ENCODE measurements at regions not wholly inside any gene's neighbourhood (a gene's known extent, or its start where the extent isn't known, plus 50 kb on each side); places are given as distances from the start of the nearest gene placed in this dataset.
"Not testable (repeated sequence)": the region's sequence is repeated elsewhere in the genome, so short reads cannot be mapped to it uniquely, and the experiment has no call there.

GRCh38 chr9:97215127-97215526, 92.3 kb upstream of the CCDC180 start:
- not testable (repeated sequence) for H3K9me3 Mint-ChIP-seq; H3K4me3 Mint-ChIP-seq; H3K27ac Mint-ChIP-seq; DNase-seq (ENCODE audit: low spot score); H3K36me3 Mint-ChIP-seq (ENCODE audit: low read depth); H3K4me1 Mint-ChIP-seq (ENCODE audit: low read depth)
- peaks cover 39% of the 10 kb centered on the region for H3K27me3 Mint-ChIP-seq (ENCODE audit: low read depth)

GRCh38 chr9:97214556-97214955, 92.9 kb upstream of the CCDC180 start:
- peaks cover 33% of the 10 kb centered on the region for H3K27me3 Mint-ChIP-seq (ENCODE audit: low read depth)
- H3K9me3 Mint-ChIP-seq, H3K27ac Mint-ChIP-seq: not testable (repeated sequence)

GRCh38 chr9:97199683-97200082, 107.8 kb upstream of the CCDC180 start:
- not testable (repeated sequence) for H3K36me3 Mint-ChIP-seq (ENCODE audit: low read depth); H3K4me1 Mint-ChIP-seq (ENCODE audit: low read depth); H3K27me3 Mint-ChIP-seq (ENCODE audit: low read depth)

More at GRCh38 chr9:97214556-97214955, 92.9 kb upstream of the CCDC180 start:
- not testable (repeated sequence) for DNase-seq (ENCODE audit: low spot score); H3K4me1 Mint-ChIP-seq (ENCODE audit: low read depth); H3K4me3 Mint-ChIP-seq; H3K36me3 Mint-ChIP-seq (ENCODE audit: low read depth)

GRCh38 chr9:97193767-97194166, 113.7 kb upstream of the CCDC180 start:
- H3K4me1 Mint-ChIP-seq (ENCODE audit: low read depth); H3K4me3 Mint-ChIP-seq; H3K36me3 Mint-ChIP-seq (ENCODE audit: low read depth); H3K9me3 Mint-ChIP-seq; H3K27me3 Mint-ChIP-seq (ENCODE audit: low read depth); H3K27ac Mint-ChIP-seq; DNase-seq (ENCODE audit: low spot score): not testable (repeated sequence)

More at GRCh38 chr9:97199683-97200082, 107.8 kb upstream of the CCDC180 start:
- H3K4me3 Mint-ChIP-seq; H3K9me3 Mint-ChIP-seq; DNase-seq (ENCODE audit: low spot score); H3K27ac Mint-ChIP-seq: not testable (repeated sequence)

- Mint-ChIP-seq H3K27ac (no peak overlapping the region), H3K9me3 (peaks cover 8% of the 10 kb centered on the region)
- DNase-seq (ENCODE audit: low spot score): no peak
Observed at GRCh38 chr9:97188545-97188944, 118.9 kb upstream of the CCDC180 start.

DNA sequence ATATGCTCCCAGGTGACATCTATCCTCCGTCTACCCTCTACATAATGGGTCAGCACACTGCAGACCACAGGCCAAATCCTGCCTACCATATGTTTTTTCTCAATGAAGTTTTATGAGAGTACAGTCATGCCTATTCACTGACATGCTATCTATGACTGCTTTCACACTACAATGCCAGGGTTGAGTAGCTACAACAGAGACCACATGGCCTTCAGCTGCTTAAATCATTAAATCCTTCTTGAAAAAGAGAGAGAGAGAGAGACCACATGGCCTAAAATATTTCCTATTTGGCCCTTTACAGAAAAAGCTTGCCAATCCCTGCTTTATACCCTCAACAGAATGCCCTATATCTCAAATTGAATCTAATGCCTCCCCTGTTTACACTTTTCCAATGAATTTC, 119.8 kb upstream of the CCDC180 start:
- not testable (repeated sequence) for H3K4me1 Mint-ChIP-seq (ENCODE audit: low read depth); H3K4me3 Mint-ChIP-seq; H3K9me3 Mint-ChIP-seq

More at GRCh38 chr9:97188545-97188944, 118.9 kb upstream of the CCDC180 start:
- H3K4me3 Mint-ChIP-seq: no peak overlapping the region
- H3K27me3 Mint-ChIP-seq (ENCODE audit: low read depth): peaks cover 11% of the 10 kb centered on the region
- H3K4me1 Mint-ChIP-seq (ENCODE audit: low read depth): no peaks in the 10 kb centered on the region
- no peaks in the 10 kb centered on the region for H3K36me3 Mint-ChIP-seq (ENCODE audit: low read depth)

DNA sequence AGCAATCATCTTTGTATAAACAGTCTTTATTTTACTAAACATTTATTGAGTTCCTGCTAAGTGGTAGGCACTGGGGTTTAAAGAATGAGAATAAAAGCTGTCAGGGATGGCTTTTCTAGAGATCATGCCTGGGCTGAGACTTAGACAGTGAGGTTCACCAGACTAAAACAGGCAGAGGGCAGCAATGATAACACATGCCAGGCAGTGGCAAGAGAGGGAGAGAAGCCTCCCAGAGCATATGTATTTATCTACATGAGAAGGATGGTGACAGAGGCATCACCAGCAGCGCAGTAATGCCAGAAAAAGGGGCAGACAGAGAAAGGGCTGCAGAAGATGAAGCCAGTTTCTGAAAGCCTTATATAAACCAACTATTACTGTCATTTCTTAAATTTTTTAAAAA, 121.0 kb upstream of the CCDC180 start:
- Mint-ChIP-seq H3K36me3 (ENCODE audit: low read depth) (no peaks in the 10 kb centered on the region), H3K27me3 (ENCODE audit: low read depth) (peaks cover 14% of the 10 kb centered on the region), H3K4me3 (no peak overlapping the region), H3K4me1 (ENCODE audit: low read depth) (no peaks in the 10 kb centered on the region), H3K9me3 (no peaks in the 10 kb centered on the region), H3K27ac (no peak overlapping the region)
- no peak for DNase-seq (ENCODE audit: low spot score)

More for the DNA sequence above, 119.8 kb upstream of the CCDC180 start:
- not testable (repeated sequence) for DNase-seq (ENCODE audit: low spot score); H3K36me3 Mint-ChIP-seq (ENCODE audit: low read depth); H3K27ac Mint-ChIP-seq
- H3K27me3 Mint-ChIP-seq (ENCODE audit: low read depth): peaks cover 15% of the 10 kb centered on the region

- not testable (repeated sequence) for DNase-seq (ENCODE audit: low spot score); H3K27ac Mint-ChIP-seq; H3K36me3 Mint-ChIP-seq (ENCODE audit: low read depth); H3K4me3 Mint-ChIP-seq; H3K9me3 Mint-ChIP-seq; H3K4me1 Mint-ChIP-seq (ENCODE audit: low read depth)
- peaks cover 28% of the 10 kb centered on the region for H3K27me3 Mint-ChIP-seq (ENCODE audit: low read depth)
Observed at GRCh38 chr9:97182532-97182931, 124.9 kb upstream of the CCDC180 start.

DNA sequence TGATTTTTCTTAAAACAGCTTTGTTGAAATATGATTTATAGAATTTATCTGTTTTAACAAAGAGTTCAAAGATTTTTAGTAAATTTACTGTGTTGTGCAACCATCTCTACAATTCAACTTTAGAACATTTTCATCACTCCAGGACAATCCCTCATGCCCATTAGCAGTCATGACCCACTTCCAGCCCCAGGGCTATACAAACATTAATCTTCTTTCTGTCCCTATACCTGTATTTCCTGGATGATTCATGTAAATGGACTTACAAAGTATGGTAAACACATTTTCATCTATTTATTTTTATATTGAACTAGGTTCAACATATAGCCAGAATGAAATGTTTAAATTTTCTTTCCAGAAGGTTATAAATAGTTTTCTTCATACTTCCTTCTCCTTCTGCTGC, 127.8 kb upstream of the CCDC180 start:
- Mint-ChIP-seq H3K4me1 (ENCODE audit: low read depth) (no peaks in the 10 kb centered on the region), H3K9me3 (no peaks in the 10 kb centered on the region), H3K27me3 (ENCODE audit: low read depth) (peaks cover 25% of the 10 kb centered on the region), H3K27ac (no peak overlapping the region), H3K36me3 (ENCODE audit: low read depth) (no peaks in the 10 kb centered on the region), H3K4me3 (no peak overlapping the region)
- no peak for DNase-seq (ENCODE audit: low spot score)

GRCh38 chr9:97176206-97176605, 131.3 kb upstream of the CCDC180 start:
- peaks cover 2% of the 10 kb centered on the region for H3K36me3 Mint-ChIP-seq (ENCODE audit: low read depth)

GRCh38 chr9:97168174-97168573, 129.2 kb upstream of the CTSV start:
- peaks cover 15% of the 10 kb centered on the region for H3K4me1 Mint-ChIP-seq (ENCODE audit: low read depth)
- not testable (repeated sequence) for H3K36me3 Mint-ChIP-seq (ENCODE audit: low read depth); H3K9me3 Mint-ChIP-seq; H3K27ac Mint-ChIP-seq; H3K4me3 Mint-ChIP-seq; DNase-seq (ENCODE audit: low spot score); H3K27me3 Mint-ChIP-seq (ENCODE audit: low read depth)

More at GRCh38 chr9:97176206-97176605, 131.3 kb upstream of the CCDC180 start:
- Mint-ChIP-seq H3K9me3 (peaks cover 4% of the 10 kb centered on the region), H3K4me1 (ENCODE audit: low read depth) (no peaks in the 10 kb centered on the region), H3K27me3 (ENCODE audit: low read depth) (peaks cover 14% of the 10 kb centered on the region), H3K27ac (no peak overlapping the region), H3K4me3 (no peak overlapping the region)
- DNase-seq (ENCODE audit: low spot score): no peak

DNA sequence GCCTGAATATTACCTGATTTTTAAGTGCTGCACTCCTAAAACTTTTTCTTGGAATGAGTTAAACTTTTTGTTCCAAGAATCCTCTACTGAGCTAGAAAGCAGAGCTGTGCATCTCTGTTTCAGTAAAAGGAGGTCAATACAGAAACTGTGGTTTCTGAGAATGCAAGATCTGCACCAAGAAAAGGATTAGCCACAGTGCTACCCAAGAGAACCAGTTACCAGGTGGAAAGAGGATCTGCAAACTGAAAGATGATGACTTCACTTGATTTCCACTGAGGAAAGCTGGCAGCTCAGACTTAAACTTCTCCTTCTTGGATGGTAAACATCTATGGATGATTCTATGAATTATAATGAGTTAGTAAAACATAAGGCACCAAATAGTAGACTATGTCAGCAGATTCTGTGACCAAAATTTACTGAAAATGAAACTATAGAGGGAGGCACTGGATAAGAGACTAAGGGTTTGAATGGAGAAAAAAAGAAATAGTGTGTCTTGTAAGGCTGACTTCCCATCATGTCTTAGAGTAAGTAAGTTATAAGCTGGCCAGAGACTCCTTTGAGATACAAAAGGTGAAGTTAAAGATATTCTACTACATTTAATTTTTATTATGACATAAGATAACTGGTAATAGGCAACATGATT, 127.7 kb upstream of the CTSV start:
- H3K4me3 Mint-ChIP-seq: peak overlapping the region; percentile 61
- not testable (repeated sequence) for H3K9me3 Mint-ChIP-seq; DNase-seq (ENCODE audit: low spot score); H3K36me3 Mint-ChIP-seq (ENCODE audit: low read depth); H3K27me3 Mint-ChIP-seq (ENCODE audit: low read depth)
- peak overlapping the region; percentile 74 for H3K27ac Mint-ChIP-seq
- H3K4me1 Mint-ChIP-seq (ENCODE audit: low read depth): peaks cover 15% of the 10 kb centered on the region

- H3K27ac Mint-ChIP-seq: no peak overlapping the region
- no peaks in the 10 kb centered on the region for H3K27me3 Mint-ChIP-seq (ENCODE audit: low read depth)
- no peak for DNase-seq (ENCODE audit: low spot score)
- no peaks in the 10 kb centered on the region for H3K9me3 Mint-ChIP-seq
- no peaks in the 10 kb centered on the region for H3K4me1 Mint-ChIP-seq (ENCODE audit: low read depth)
- H3K4me3 Mint-ChIP-seq: no peak overlapping the region
- no peaks in the 10 kb centered on the region for H3K36me3 Mint-ChIP-seq (ENCODE audit: low read depth)
Observed at GRCh38 chr9:97160255-97160654, 121.3 kb upstream of the CTSV start.

DNA sequence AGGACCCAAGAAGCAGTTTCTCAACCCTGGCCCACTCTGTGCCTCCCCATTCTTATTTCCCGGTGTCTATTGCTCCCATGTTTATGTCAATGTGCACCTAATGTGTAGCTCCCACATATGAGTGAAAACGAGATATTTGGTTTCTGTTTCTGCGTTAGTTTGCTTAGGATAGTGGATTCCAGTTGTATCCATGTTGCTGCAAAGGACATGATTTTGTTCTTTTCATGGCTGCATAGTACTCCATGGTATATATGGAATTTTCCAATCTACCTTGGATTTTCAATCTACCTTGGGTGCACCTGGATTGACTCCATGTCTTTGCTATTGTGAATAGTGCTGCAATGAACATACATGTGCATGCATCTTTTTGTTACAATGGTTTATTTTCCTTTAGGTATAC, 119.8 kb upstream of the CTSV start:
- not testable (repeated sequence) for H3K9me3 Mint-ChIP-seq; H3K27ac Mint-ChIP-seq; DNase-seq (ENCODE audit: low spot score); H3K4me3 Mint-ChIP-seq; H3K27me3 Mint-ChIP-seq (ENCODE audit: low read depth); H3K36me3 Mint-ChIP-seq (ENCODE audit: low read depth); H3K4me1 Mint-ChIP-seq (ENCODE audit: low read depth)

GRCh38 chr9:97155441-97155840, 116.5 kb upstream of the CTSV start:
- not testable (repeated sequence) for H3K27ac Mint-ChIP-seq; H3K36me3 Mint-ChIP-seq (ENCODE audit: low read depth); H3K4me3 Mint-ChIP-seq; H3K4me1 Mint-ChIP-seq (ENCODE audit: low read depth); H3K9me3 Mint-ChIP-seq; DNase-seq (ENCODE audit: low spot score); H3K27me3 Mint-ChIP-seq (ENCODE audit: low read depth)
